IMR-90 (cell line): ENCODE measurements at regions not wholly inside any gene's neighbourhood (a gene's known extent, or its start where the extent isn't known, plus 50 kb on each side); places are given as distances from the start of the nearest gene placed in this dataset.

Source experiments
- ATAC-seq: fragments of 200-7000 bp; cut with Tn5 transposase; 2 replicates; pipeline ENCODE4 v1.9.1; 2020; ENCODE audit warnings: low read depth, mild to moderate bottlenecking, moderate library complexity
- BruUV-seq: library from RNA; stranded (reverse); fragments of 400-500 nt; replicated peaks from 2 replicates; lab custom pipeline; 2021; lab: Mats Ljungman, UMichigan
- CTCF ChIA-PET: fragments of 300-600 bp; formaldehyde crosslinking; extraction: SDS; loops from one replicate; lab custom pipeline; 2021; ENCODE audit warnings: antibody characterized with exemption; lab: Yijun Ruan, JAX
- POLR2A ChIA-PET: fragments of 300-600 bp; sonication (Branson Sonifier 250); formaldehyde crosslinking; loops from one replicate; lab custom pipeline; 2022; ENCODE audit warnings: antibody characterized with exemption; ENCODE audit not compliant: unreplicated experiment; lab: Charles Lee
- DNase-seq: peaks from one replicate; pipeline ENCODE4 v3.0.0; 2013
- H2AFZ ChIP-seq: replicated peaks from 2 replicates; pipeline ENCODE3; 2013; ENCODE audit warnings: low read length, mild to moderate bottlenecking; ENCODE audit not compliant: poor library complexity
- H2AK5ac ChIP-seq: 2 replicates; pipeline ENCODE4 v1.6.1; 2013; ENCODE audit warnings: low read depth, low read length, inconsistent platforms
- H2AK9ac ChIP-seq: replicated peaks from 2 replicates; pipeline ENCODE3; 2013; ENCODE audit warnings: mild to moderate bottlenecking, low read depth, low read length, moderate library complexity; ENCODE audit not compliant: poor library complexity
- H2BK120ac ChIP-seq: 2 replicates; pipeline ENCODE4 v1.6.1; 2013; ENCODE audit warnings: low read depth, low read length, inconsistent platforms
- H2BK15ac ChIP-seq: 3 replicates; pipeline ENCODE4 v1.6.1; 2013; ENCODE audit warnings: low read depth, low read length, inconsistent platforms
- H2BK20ac ChIP-seq: 2 replicates; pipeline ENCODE4 v1.6.1; 2013; ENCODE audit warnings: low read depth, mild to moderate bottlenecking, inconsistent platforms, low read length, moderate library complexity
- H2BK5ac ChIP-seq: 2 replicates; pipeline ENCODE4 v1.6.1; 2013; ENCODE audit warnings: mild to moderate bottlenecking, low read depth, low read length, inconsistent platforms; ENCODE audit not compliant: poor library complexity, severe bottlenecking
- H3K14ac ChIP-seq: replicated peaks from 2 replicates; pipeline ENCODE4 v1.6.1; 2013; ENCODE audit warnings: low read depth, low read length, inconsistent platforms
- H3K18ac ChIP-seq: 2 replicates; pipeline ENCODE4 v1.6.1; 2013; ENCODE audit warnings: low read depth, low read length, control low read depth
- H3K23ac ChIP-seq: 2 replicates; pipeline ENCODE4 v1.6.1; 2013; ENCODE audit warnings: low read depth, low read length, inconsistent platforms
- H3K27ac ChIP-seq: 2 replicates; pipeline ENCODE4 v1.5.1; 2013; ENCODE audit warnings: mild to moderate bottlenecking, control low read depth, low read length; ENCODE audit not compliant: insufficient read depth
- H3K27me3 ChIP-seq: 2 replicates; pipeline ENCODE4 v1.6.1; 2013; ENCODE audit warnings: low read length; ENCODE audit not compliant: control insufficient read depth, insufficient read depth
- H3K36me3 ChIP-seq: 2 replicates; pipeline ENCODE4 v1.6.1; 2013; ENCODE audit warnings: low read length, mixed read lengths; ENCODE audit not compliant: control insufficient read depth, insufficient read depth
- H3K4ac ChIP-seq: 2 replicates; pipeline ENCODE4 v1.6.1; 2013; ENCODE audit warnings: low read depth, low read length, inconsistent platforms
- H3K4me1 ChIP-seq: 2 replicates; pipeline ENCODE4 v1.6.1; 2013; ENCODE audit warnings: low read length, mixed read lengths; ENCODE audit not compliant: control insufficient read depth, insufficient read depth
- H3K4me2 ChIP-seq: 2 replicates; pipeline ENCODE4 v1.6.1; 2013; ENCODE audit warnings: low read depth, mild to moderate bottlenecking, control low read depth, low read length, moderate library complexity
- H3K4me3 ChIP-seq: 2 replicates; pipeline ENCODE4 v1.5.1; 2013; ENCODE audit warnings: low read depth, mild to moderate bottlenecking, control low read depth, low read length, moderate library complexity; ENCODE audit not compliant: insufficient read depth
- H3K56ac ChIP-seq: 2 replicates; pipeline ENCODE4 v1.6.1; 2013; ENCODE audit warnings: low read length, inconsistent platforms; ENCODE audit not compliant: insufficient read depth; ENCODE audit errors: extremely low read depth
- H3K79me1 ChIP-seq, 2 experiments: 2 replicates each; pipeline ENCODE4 v1.6.1; 2013; ENCODE audit warnings: low read length in 2 of 2, inconsistent platforms in 1 of 2, low read depth in 1 of 2
- H3K9ac ChIP-seq: 2 replicates; pipeline ENCODE4 v1.6.1; 2013; ENCODE audit warnings: low read depth, low read length, control low read depth
- H3K9me1 ChIP-seq: 2 replicates; pipeline ENCODE4 v1.6.1; 2013; ENCODE audit warnings: low read length, inconsistent platforms; ENCODE audit not compliant: insufficient read depth
- H3K9me3 ChIP-seq: 2 replicates; pipeline ENCODE4 v1.6.1; 2013; ENCODE audit warnings: low read length; ENCODE audit not compliant: control insufficient read depth, insufficient read depth
- H4K20me1 ChIP-seq: 2 replicates; pipeline ENCODE4 v1.6.1; 2013; ENCODE audit warnings: low read length, inconsistent platforms; ENCODE audit not compliant: insufficient read depth
- H4K5ac ChIP-seq: 2 replicates; pipeline ENCODE4 v1.6.1; 2013; ENCODE audit warnings: mild to moderate bottlenecking, low read depth, low read length, control low read depth
- H4K8ac ChIP-seq, 2 experiments: 2 replicates each; pipeline ENCODE4 v1.6.1; 2013; ENCODE audit warnings: low read depth in 2 of 2, low read length in 2 of 2, control low read depth in 1 of 2, inconsistent platforms in 1 of 2
- H4K91ac ChIP-seq: 2 replicates; pipeline ENCODE4 v1.6.1; 2013; ENCODE audit warnings: low read depth, low read length, inconsistent platforms; ENCODE audit not compliant: insufficient read depth
- FOS ChIP-seq: fragments of 150-350 bp; IDR thresholded peaks from 2 replicates; pipeline ENCODE4 v1.6.1; 2016; ENCODE audit warnings: low read depth, low read length
- POLR2A ChIP-seq: IDR thresholded peaks from 2 replicates; pipeline ENCODE4 v1.6.1; 2012; ENCODE audit warnings: mild to moderate bottlenecking, low read depth, low read length
- WGBS, 2 experiments: methylation state at CpG; one replicate each; pipeline versions ENCODE4 v1.1.5 to v1.1.7; 2013; ENCODE audit warnings: missing lambda C conversion rate in 2 of 2; ENCODE audit not compliant: insufficient read length in 1 of 2; ENCODE audit errors: extremely low coverage in 2 of 2; 5-methylcytosine and 5-hydroxymethylcytosine counted together
- dilution Hi-C: fragments of 300-500 bp; cut with HindIII; formaldehyde crosslinking; loops from one replicate; pipeline ENCODE4 v1.14.3; 2018; ENCODE audit warnings: low sequenced_read_pairs; ENCODE audit not compliant: unreplicated experiment
- in situ Hi-C: fragments of 300-500 bp; cut with MboI; formaldehyde crosslinking; loops from 3 replicates; pipeline ENCODE4 v1.14.3; 2019; ENCODE audit warnings: low sequenced_read_pairs, inconsistent platforms, mixed read lengths
- intact Hi-C: fragments of 100-400 bp; cut with micrococcal nuclease; formaldehyde crosslinking; loops from 2 replicates; pipeline ENCODE4 v1.10.0; 2022
- TF ChIP-seq, protein P1 (sequence below): fragments of 150-350 bp; IDR thresholded peaks from 2 replicates; pipeline ENCODE4 v1.6.1; 2016; ENCODE audit warnings: low read depth, mild to moderate bottlenecking, low read length, moderate library complexity, borderline replicate concordance

DNA sequence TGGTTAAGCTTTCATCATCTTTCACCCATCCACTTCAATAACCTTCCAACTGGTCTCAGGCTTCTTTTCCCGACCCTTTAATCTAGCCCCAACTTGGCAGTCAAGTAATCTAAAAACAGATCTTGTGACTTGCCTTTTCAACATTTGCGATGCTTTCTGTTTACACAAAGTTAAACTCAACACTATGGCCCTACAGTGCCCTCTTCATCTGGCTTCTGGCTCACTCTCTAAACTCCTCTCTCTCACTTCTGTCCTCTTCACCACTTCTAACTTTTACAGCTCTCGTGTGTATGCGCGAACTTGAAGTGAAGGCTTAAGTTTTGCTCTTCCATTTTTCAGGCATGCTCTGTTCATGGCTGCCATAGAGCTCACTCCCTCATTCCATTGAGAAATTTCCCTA, 1122.3 kb upstream of the ADGRL2 start:
- DNase-seq (no peak), ATAC-seq (no peak)
- ChIA-PET CTCF (no interaction called here), POLR2A (no interaction called here)
- whole genome bisulfite sequencing, 2 experiments, result 78% methylated on average over 5 of the region's 5 CpGs; no CpG with 5 or more reads in 1 of the 2 experiments
- Histone ChIP-seq H3K36me3 (no peaks in the 10 kb centered on the region), H3K9ac (no peak overlapping the region), H3K4ac (no peak overlapping the region), H4K91ac (no peak overlapping the region), H3K56ac (no peak overlapping the region), H3K9me1 (no peaks in the 10 kb centered on the region), H3K23ac (no peak overlapping the region), H4K20me1 (no peaks in the 10 kb centered on the region), H3K9me3 (no peaks in the 10 kb centered on the region), H2AFZ (no peak overlapping the region), H3K27me3 (no peaks in the 10 kb centered on the region), H2AK5ac (no peak overlapping the region), H2BK5ac (no peak overlapping the region), H2BK15ac (no peak overlapping the region), H2AK9ac (no peak overlapping the region), H4K8ac (no peak overlapping the region), H3K27ac (no peak overlapping the region), H3K18ac (no peak overlapping the region), H3K14ac (no peak overlapping the region), H3K79me1 (no peaks in the 10 kb centered on the region), H2BK120ac (no peak overlapping the region), H3K4me1 (no peaks in the 10 kb centered on the region), H2BK20ac (no peak overlapping the region), H3K4me2 (no peak overlapping the region), H3K4me3 (no peak overlapping the region), H4K5ac (no peak overlapping the region)
- dilution Hi-C loops, result no loop called here
- in situ Hi-C loops, result no loop called here
- TF ChIP-seq POLR2A, result no peak
- TF ChIP-seq, protein P1, sequence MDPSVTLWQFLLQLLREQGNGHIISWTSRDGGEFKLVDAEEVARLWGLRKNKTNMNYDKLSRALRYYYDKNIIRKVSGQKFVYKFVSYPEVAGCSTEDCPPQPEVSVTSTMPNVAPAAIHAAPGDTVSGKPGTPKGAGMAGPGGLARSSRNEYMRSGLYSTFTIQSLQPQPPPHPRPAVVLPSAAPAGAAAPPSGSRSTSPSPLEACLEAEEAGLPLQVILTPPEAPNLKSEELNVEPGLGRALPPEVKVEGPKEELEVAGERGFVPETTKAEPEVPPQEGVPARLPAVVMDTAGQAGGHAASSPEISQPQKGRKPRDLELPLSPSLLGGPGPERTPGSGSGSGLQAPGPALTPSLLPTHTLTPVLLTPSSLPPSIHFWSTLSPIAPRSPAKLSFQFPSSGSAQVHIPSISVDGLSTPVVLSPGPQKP, result no peak
- no peak for TF ChIP-seq FOS
- no TSS peak for BruUV-seq
- intact Hi-C loops, result no loop called here
